ENCODE measurements at regions not wholly inside any gene's neighbourhood (a gene's known extent, or its start where the extent isn't known, plus 50 kb on each side); places are given as distances from the start of the nearest gene placed in this dataset.

DNA sequence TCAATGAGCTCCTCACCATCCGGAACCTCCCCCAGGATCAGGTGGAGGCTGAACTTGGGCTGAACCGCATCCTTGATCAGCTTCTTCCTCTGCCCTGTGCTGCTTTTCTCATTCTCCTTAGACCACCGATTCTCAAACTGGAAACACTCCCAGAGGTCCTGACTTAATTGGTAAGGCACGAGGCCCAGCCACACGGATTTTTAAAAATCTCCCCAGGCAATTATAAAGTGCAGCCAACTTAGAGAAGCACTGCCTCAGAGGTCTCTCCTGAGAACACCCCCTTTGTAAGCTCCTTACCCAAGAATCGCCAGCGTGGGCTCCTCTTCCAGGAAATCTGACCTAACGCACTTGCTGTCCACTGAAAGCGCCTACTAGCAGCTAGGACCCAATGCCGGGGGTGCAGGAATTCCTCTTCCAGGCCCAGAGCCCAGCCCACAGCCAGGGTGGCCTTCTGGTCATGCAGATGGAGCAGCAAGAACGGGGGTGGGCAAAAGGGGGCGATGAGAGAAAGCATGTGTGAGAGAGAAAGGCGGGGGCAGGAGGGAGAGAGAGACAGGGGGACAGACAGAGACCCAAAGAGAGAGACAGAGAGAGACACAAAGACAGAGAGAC lies 66.9 kb upstream of the CACNA1A start:
- no TSS peak for BruUV-seq (replicated peaks)
- no peak for TF ChIP-seq EZH2phosphoT487 (IDR thresholded peaks at IDR 0.05; ENCODE audit: borderline replicate concordance, low read depth, low read length)
- TF ChIP-seq, protein P1, sequence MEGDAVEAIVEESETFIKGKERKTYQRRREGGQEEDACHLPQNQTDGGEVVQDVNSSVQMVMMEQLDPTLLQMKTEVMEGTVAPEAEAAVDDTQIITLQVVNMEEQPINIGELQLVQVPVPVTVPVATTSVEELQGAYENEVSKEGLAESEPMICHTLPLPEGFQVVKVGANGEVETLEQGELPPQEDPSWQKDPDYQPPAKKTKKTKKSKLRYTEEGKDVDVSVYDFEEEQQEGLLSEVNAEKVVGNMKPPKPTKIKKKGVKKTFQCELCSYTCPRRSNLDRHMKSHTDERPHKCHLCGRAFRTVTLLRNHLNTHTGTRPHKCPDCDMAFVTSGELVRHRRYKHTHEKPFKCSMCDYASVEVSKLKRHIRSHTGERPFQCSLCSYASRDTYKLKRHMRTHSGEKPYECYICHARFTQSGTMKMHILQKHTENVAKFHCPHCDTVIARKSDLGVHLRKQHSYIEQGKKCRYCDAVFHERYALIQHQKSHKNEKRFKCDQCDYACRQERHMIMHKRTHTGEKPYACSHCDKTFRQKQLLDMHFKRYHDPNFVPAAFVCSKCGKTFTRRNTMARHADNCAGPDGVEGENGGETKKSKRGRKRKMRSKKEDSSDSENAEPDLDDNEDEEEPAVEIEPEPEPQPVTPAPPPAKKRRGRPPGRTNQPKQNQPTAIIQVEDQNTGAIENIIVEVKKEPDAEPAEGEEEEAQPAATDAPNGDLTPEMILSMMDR (conservative IDR thresholded peaks at IDR 0.05; ENCODE audit: low read length) = no peak

DNA sequence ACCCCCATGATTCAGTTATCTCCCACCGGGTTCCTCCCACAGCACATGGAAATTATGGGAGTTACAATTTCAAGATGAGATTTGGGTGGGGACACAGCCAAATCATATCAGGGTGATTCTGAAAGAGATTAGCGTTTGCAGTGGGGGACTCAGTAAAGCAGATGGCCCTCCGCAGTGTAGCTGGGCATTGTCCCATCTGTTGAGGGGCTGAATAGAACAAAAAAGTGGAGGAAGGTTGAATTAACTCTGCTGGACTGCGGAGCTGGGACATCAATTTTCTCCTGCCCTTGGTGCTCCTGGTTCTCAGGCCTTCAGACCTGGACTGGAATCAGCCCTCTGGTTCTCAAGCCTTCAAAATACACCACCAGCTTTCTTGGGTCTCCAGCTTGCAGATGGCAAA lies 55.2 kb upstream of the CACNA1A start:
- TF ChIP-seq EZH2phosphoT487 (IDR thresholded peaks at IDR 0.05; ENCODE audit: borderline replicate concordance, low read depth, low read length) = no peak
- TF ChIP-seq, protein P1 (conservative IDR thresholded peaks at IDR 0.05; ENCODE audit: low read length) = no peak
- Histone ChIP-seq H3K4me1 (ENCODE audit: insufficient read depth, low read length, poor library complexity, severe bottlenecking) (no peaks in the 10 kb centered on the region), H2AFZ (ENCODE audit: low read length) (no peak overlapping the region), H4K20me1 (ENCODE audit: insufficient read depth, low read length) (no peaks in the 10 kb centered on the region), H3K4me3 (ENCODE audit: low read depth, low read length, poor library complexity, severe bottlenecking) (no peak overlapping the region), H3K79me2 (ENCODE audit: insufficient read depth, low read depth, low read length) (no peaks in the 10 kb centered on the region), H3K36me3 (ENCODE audit: insufficient read depth, low read length) (no peaks in the 10 kb centered on the region), H3K27ac (ENCODE audit: low read depth, low read length, poor library complexity, severe bottlenecking) (no peak overlapping the region), H3K9me2 (ENCODE audit: insufficient read depth, low read length) (no peaks in the 10 kb centered on the region), H3K4me2 (ENCODE audit: low read length) (no peak overlapping the region), H3K9me3 (ENCODE audit: low read length) (no peaks in the 10 kb centered on the region)
- no peak for DNase-seq (ENCODE audit: low spot score)
- intact Hi-C loops (cut with micrococcal nuclease; ENCODE audit: unreplicated experiment) = no loop called here
- no TSS peak for BruUV-seq (replicated peaks)
- POLR2A ChIA-PET = no interaction called here
- CTCF ChIA-PET (ENCODE audit: unreplicated experiment) = no interaction called here

More for the DNA sequence above, 66.9 kb upstream of the CACNA1A start:
- H4K20me1 ChIP-seq (ENCODE audit: insufficient read depth, low read length) = no peaks in the 10 kb centered on the region
- POLR2A ChIA-PET = no interaction called here
- H3K79me2 ChIP-seq (ENCODE audit: insufficient read depth, low read depth, low read length) = no peaks in the 10 kb centered on the region
- no peak overlapping the region for H2AFZ ChIP-seq (ENCODE audit: low read length)
- CTCF ChIA-PET (ENCODE audit: unreplicated experiment) = no interaction called here
- no peaks in the 10 kb centered on the region for H3K9me2 ChIP-seq (ENCODE audit: insufficient read depth, low read length)
- no peak overlapping the region for H3K27ac ChIP-seq (ENCODE audit: low read depth, low read length, poor library complexity, severe bottlenecking)
- H3K4me2 ChIP-seq (ENCODE audit: low read length) = no peak overlapping the region
- H3K9me3 ChIP-seq (ENCODE audit: low read length) = no peaks in the 10 kb centered on the region
- no peaks in the 10 kb centered on the region for H3K4me1 ChIP-seq (ENCODE audit: insufficient read depth, low read length, poor library complexity, severe bottlenecking)
- H3K4me3 ChIP-seq (ENCODE audit: low read depth, low read length, poor library complexity, severe bottlenecking) = no peak overlapping the region
- intact Hi-C loops (cut with micrococcal nuclease; ENCODE audit: unreplicated experiment) = no loop called here
- no peaks in the 10 kb centered on the region for H3K36me3 ChIP-seq (ENCODE audit: insufficient read depth, low read length)
- no peak for DNase-seq (ENCODE audit: low spot score)

DNA sequence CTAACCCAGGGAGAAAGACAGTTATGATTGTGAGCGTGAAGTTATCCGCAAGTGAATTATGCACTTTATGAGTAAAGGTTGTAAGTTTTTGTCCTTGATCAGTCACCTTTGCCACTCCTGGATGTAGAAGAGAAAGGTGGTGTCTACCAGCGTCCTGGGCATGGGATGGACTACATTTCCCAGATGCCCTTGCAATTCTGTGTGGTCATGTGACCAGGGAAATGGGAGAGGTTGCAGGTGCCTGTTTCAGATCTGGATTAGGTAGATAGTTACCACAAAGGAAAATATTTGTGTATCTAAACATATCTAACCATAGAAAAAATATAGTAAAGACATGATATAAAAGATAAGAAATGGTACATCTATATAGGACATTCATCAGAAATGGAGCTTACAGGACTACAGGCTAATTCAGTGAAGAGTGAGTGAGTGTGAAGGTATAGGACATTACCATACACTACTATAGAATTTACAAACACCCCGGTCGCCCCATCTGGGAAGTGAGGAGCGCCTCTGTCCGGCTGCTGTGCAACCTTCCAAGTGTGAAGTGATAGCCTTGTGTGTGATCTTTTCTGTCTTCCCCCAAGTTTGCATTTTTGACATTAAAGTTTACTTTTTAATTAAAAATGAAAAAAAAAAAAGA lies 51.6 kb upstream of the CACNA1A start:
- POLR2A ChIA-PET = no interaction called here
- no peak overlapping the region for H3K4me2 ChIP-seq (ENCODE audit: low read length)
- H3K36me3 ChIP-seq (ENCODE audit: insufficient read depth, low read length) = no peaks in the 10 kb centered on the region
- no peaks in the 10 kb centered on the region for H3K9me2 ChIP-seq (ENCODE audit: insufficient read depth, low read length)
- no peak overlapping the region for H3K27ac ChIP-seq (ENCODE audit: low read depth, low read length, poor library complexity, severe bottlenecking)
- TF ChIP-seq EZH2phosphoT487 (IDR thresholded peaks at IDR 0.05; ENCODE audit: borderline replicate concordance, low read depth, low read length) = no peak
- TF ChIP-seq, protein P1 (conservative IDR thresholded peaks at IDR 0.05; ENCODE audit: low read length) = no peak
- no peaks in the 10 kb centered on the region for H4K20me1 ChIP-seq (ENCODE audit: insufficient read depth, low read length)
- no peaks in the 10 kb centered on the region for H3K79me2 ChIP-seq (ENCODE audit: insufficient read depth, low read depth, low read length)
- CTCF ChIA-PET (ENCODE audit: unreplicated experiment) = no interaction called here
- BruUV-seq (replicated peaks) = no TSS peak
- H3K4me3 ChIP-seq (ENCODE audit: low read depth, low read length, poor library complexity, severe bottlenecking) = no peak overlapping the region
- peak; percentile 39 for DNase-seq (ENCODE audit: low spot score)
- H3K9me3 ChIP-seq (ENCODE audit: low read length) = no peaks in the 10 kb centered on the region
- intact Hi-C loops (cut with micrococcal nuclease; ENCODE audit: unreplicated experiment) = no loop called here
- no peaks in the 10 kb centered on the region for H3K4me1 ChIP-seq (ENCODE audit: insufficient read depth, low read length, poor library complexity, severe bottlenecking)
- no peak overlapping the region for H2AFZ ChIP-seq (ENCODE audit: low read length)
